ENCODE measurements at regions not wholly inside any gene's neighbourhood (a gene's known extent, or its start where the extent isn't known, plus 50 kb on each side); places are given as distances from the start of the nearest gene placed in this dataset.

DNA sequence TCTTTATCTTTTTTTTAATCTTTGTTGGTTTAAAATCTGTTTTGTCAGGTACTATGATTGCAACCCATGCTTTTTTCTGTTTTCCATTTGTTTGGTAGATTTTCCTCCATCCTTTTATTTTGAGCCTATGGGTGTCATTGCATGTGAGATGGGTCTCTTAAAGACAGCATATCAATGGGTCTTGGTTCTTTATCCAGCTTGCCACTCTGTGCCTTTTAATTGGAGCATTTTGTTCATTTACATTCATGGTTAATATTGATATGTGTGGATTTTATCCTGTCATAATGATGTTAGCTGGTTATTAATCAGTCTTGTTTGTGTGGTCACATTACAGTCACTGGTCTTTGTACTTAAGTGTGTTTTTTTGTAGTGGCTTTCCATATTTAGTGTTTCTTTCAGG lies 159.9 kb downstream of the CENPF start:
- no peaks in the 10 kb centered on the region for H3K79me2 ChIP-seq (ENCODE audit: insufficient read depth, low read length)
- no peak overlapping the region for H3K4me2 ChIP-seq (ENCODE audit: low read depth, low read length)
- POLR2A ChIA-PET: no interaction called here
- no peak overlapping the region for H2AFZ ChIP-seq (ENCODE audit: low read length)
- ATAC-seq: no peak
- no peak overlapping the region for H3K4me3 ChIP-seq (replicated peaks in 1 of 3; ENCODE audit: insufficient read depth in 1 of 3, low read depth in 2 of 3, low read length in 3 of 3)
- in situ Hi-C loops (cut with HindIII; ENCODE audit: extremely low pct_ligation_motif_present, low pct_unique_long_range_greater_than_20kb) (no loop called here), intact Hi-C loops (cut with micrococcal nuclease; ENCODE audit: unreplicated experiment) (no loop called here)
- H4K20me1 ChIP-seq (ENCODE audit: insufficient read depth, low read length): no peaks in the 10 kb centered on the region
- TF ChIP-seq PRDM10 (CRISPR knock-in tag; IDR thresholded peaks at IDR 0.05; ENCODE audit: low read depth) (no peak), ZBTB21 (CRISPR knock-in tag; IDR thresholded peaks at IDR 0.05) (no peak), EED (CRISPR knock-in tag; IDR thresholded peaks at IDR 0.05) (no peak), ZNF326 (CRISPR knock-in tag; IDR thresholded peaks at IDR 0.05; ENCODE audit: borderline replicate concordance) (no peak), RFX5 (IDR thresholded peaks at IDR 0.05; ENCODE audit: low read depth, low read length) (no peak), ZNF329 (CRISPR knock-in tag; IDR thresholded peaks at IDR 0.05; ENCODE audit: low read depth) (no peak)
- no TSS peak for BruUV-seq (replicated peaks)
- CTCF ChIA-PET (ENCODE audit: low intra/inter-chr PET ratio, low total read pairs): no interaction called here
- DNase-seq (ENCODE audit: low spot score): no peak
- no peaks in the 10 kb centered on the region for H3K36me3 ChIP-seq (replicated peaks in 1 of 2; ENCODE audit: control insufficient read depth in 1 of 2, insufficient read depth in 2 of 2, low read length in 2 of 2)
- H3K9me3 ChIP-seq (ENCODE audit: low read length): peaks cover 42% of the 10 kb centered on the region
- no peaks in the 10 kb centered on the region for H3K27me3 ChIP-seq (ENCODE audit: control insufficient read depth in 1 of 2, insufficient read depth in 2 of 2, low read length in 2 of 2)
- no peaks in the 10 kb centered on the region for H3K4me1 ChIP-seq (ENCODE audit: insufficient read depth, low read length)
- no peak overlapping the region for H3K27ac ChIP-seq (ENCODE audit: extremely low read length, insufficient read depth, low read length)
- H3K9ac ChIP-seq (ENCODE audit: insufficient read depth, low read depth, low read length): no peak overlapping the region
- FAIRE-seq: no peak

- POLR2A ChIA-PET: no interaction called here
- FAIRE-seq (no peak), DNase-seq (ENCODE audit: low spot score) (no peak), ATAC-seq (no peak)
- intact Hi-C loops (cut with micrococcal nuclease; ENCODE audit: unreplicated experiment): no loop called here
- BruUV-seq (replicated peaks): no TSS peak
- no CpG with 5 or more reads among the region's 1 CpG for WGBS (ENCODE audit: low lambda C conversion rate)
- Histone ChIP-seq H3K9me3 (ENCODE audit: low read length) (peaks cover 33% of the 10 kb centered on the region), H3K27me3 (ENCODE audit: control insufficient read depth in 1 of 2, insufficient read depth in 2 of 2, low read length in 2 of 2) (no peaks in the 10 kb centered on the region), H3K4me3 (replicated peaks in 1 of 3; ENCODE audit: insufficient read depth in 1 of 3, low read depth in 2 of 3, low read length in 3 of 3) (no peak overlapping the region), H2AFZ (ENCODE audit: low read length) (no peak overlapping the region), H3K36me3 (replicated peaks in 1 of 2; ENCODE audit: control insufficient read depth in 1 of 2, insufficient read depth in 2 of 2, low read length in 2 of 2) (no peaks in the 10 kb centered on the region), H3K27ac (ENCODE audit: extremely low read length, insufficient read depth, low read length) (no peak overlapping the region), H3K4me2 (ENCODE audit: low read depth, low read length) (no peak overlapping the region), H3K9ac (ENCODE audit: insufficient read depth, low read depth, low read length) (no peak overlapping the region), H4K20me1 (ENCODE audit: insufficient read depth, low read length) (no peaks in the 10 kb centered on the region), H3K4me1 (ENCODE audit: insufficient read depth, low read length) (no peaks in the 10 kb centered on the region), H3K79me2 (ENCODE audit: insufficient read depth, low read length) (no peaks in the 10 kb centered on the region)
- CTCF ChIA-PET (ENCODE audit: low intra/inter-chr PET ratio, low total read pairs): no interaction called here
- in situ Hi-C loops (cut with HindIII; ENCODE audit: extremely low pct_ligation_motif_present, low pct_unique_long_range_greater_than_20kb): no loop called here
- TF ChIP-seq ZNF205 (CRISPR knock-in tag; IDR thresholded peaks at IDR 0.05) (no peak), ZNF781 (CRISPR knock-in tag; IDR thresholded peaks at IDR 0.05; ENCODE audit: borderline replicate concordance, not compliant biosample characterization) (no peak), SIN3B (IDR thresholded peaks at IDR 0.05; ENCODE audit: low read length) (no peak), ZMYM3 (CRISPR knock-in tag; IDR thresholded peaks at IDR 0.05) (no peak), ZNF740 (CRISPR knock-in tag; IDR thresholded peaks at IDR 0.05) (no peak), ZNF468 (CRISPR knock-in tag; IDR thresholded peaks at IDR 0.05) (no peak)
- TF ChIP-seq, protein P1, sequence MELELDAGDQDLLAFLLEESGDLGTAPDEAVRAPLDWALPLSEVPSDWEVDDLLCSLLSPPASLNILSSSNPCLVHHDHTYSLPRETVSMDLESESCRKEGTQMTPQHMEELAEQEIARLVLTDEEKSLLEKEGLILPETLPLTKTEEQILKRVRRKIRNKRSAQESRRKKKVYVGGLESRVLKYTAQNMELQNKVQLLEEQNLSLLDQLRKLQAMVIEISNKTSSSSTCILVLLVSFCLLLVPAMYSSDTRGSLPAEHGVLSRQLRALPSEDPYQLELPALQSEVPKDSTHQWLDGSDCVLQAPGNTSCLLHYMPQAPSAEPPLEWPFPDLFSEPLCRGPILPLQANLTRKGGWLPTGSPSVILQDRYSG (CRISPR knock-in tag; IDR thresholded peaks at IDR 0.05): no peak
- TF ChIP-seq, protein P2, sequence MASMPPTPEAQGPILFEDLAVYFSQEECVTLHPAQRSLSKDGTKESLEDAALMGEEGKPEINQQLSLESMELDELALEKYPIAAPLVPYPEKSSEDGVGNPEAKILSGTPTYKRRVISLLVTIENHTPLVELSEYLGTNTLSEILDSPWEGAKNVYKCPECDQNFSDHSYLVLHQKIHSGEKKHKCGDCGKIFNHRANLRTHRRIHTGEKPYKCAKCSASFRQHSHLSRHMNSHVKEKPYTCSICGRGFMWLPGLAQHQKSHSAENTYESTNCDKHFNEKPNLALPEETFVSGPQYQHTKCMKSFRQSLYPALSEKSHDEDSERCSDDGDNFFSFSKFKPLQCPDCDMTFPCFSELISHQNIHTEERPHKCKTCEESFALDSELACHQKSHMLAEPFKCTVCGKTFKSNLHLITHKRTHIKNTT (CRISPR knock-in tag; IDR thresholded peaks at IDR 0.05): no peak
Observed at GRCh38 chr1:214764502-214764901, 161.5 kb downstream of the CENPF start.

All from HepG2 (cell line).